H1 (cell line): ENCODE measurements at regions not wholly inside any gene's neighbourhood (a gene's known extent, or its start where the extent isn't known, plus 50 kb on each side); places are given as distances from the start of the nearest gene placed in this dataset.

Experiments used
- CTCF ChIA-PET: fragments of 300-600 bp; sonication (Branson Sonifier 250); formaldehyde crosslinking; loops from one replicate; lab custom pipeline; 2021; ENCODE audit not compliant: partially characterized antibody; lab: Charles Lee
- POLR2A ChIA-PET: fragments of 300-600 bp; sonication (Branson Sonifier 250); formaldehyde crosslinking; loops from one replicate; lab custom pipeline; 2021; ENCODE audit warnings: inconsistent platforms; ENCODE audit not compliant: partially characterized antibody; lab: Charles Lee
- DNase-seq, 2 experiments: peaks; one replicate each; pipeline versions ENCODE4 v3.0.0 to v3.0.0-alpha.2; 2010 to 2022; ENCODE audit warnings: low spot score in 2 of 2, low read depth in 1 of 2, mixed read lengths in 1 of 2
- FAIRE-seq: peaks from 2 replicates; lab custom pipeline; 2011; peaks lifted over from hg19 to GRCh38; lab: Jason Lieb, UNC
- H2AFZ ChIP-seq: 2 replicates; pipeline ENCODE4 v1.8.1; 2012; ENCODE audit warnings: low read length, inconsistent platforms
- H2AK5ac ChIP-seq: 2 replicates; pipeline ENCODE4 v1.6.1; 2013; ENCODE audit warnings: low read depth, low read length
- H2BK120ac ChIP-seq: replicated peaks from 2 replicates; pipeline ENCODE3; 2013; ENCODE audit warnings: low read depth, low read length, inconsistent platforms
- H2BK12ac ChIP-seq: 2 replicates; pipeline ENCODE4 v1.6.1; 2013; ENCODE audit warnings: low read depth, low read length
- H2BK15ac ChIP-seq: 2 replicates; pipeline ENCODE4 v1.6.1; 2013; ENCODE audit warnings: low read length
- H2BK20ac ChIP-seq: 2 replicates; pipeline ENCODE4 v1.6.1; 2013; ENCODE audit warnings: low read length
- H2BK5ac ChIP-seq: 2 replicates; pipeline ENCODE4 v1.6.1; 2013; ENCODE audit warnings: low read depth, low read length
- H3K14ac ChIP-seq: 2 replicates; pipeline ENCODE4 v1.6.1; 2013; ENCODE audit warnings: inconsistent platforms; ENCODE audit not compliant: insufficient read length
- H3K18ac ChIP-seq: 2 replicates; pipeline ENCODE4 v1.6.1; 2013; ENCODE audit warnings: low read length; ENCODE audit errors: extremely low read depth
- H3K23ac ChIP-seq: 2 replicates; pipeline ENCODE4 v1.6.1; 2013; ENCODE audit warnings: inconsistent platforms; ENCODE audit not compliant: insufficient read length
- H3K23me2 ChIP-seq: 2 replicates; pipeline ENCODE4 v1.6.1; 2013; ENCODE audit warnings: low read depth, low read length
- H3K27ac ChIP-seq: 2 replicates; pipeline ENCODE4 v1.6.1; 2011; ENCODE audit warnings: low read depth, low read length, inconsistent platforms
- H3K27me3 ChIP-seq, 4 experiments: replicated peaks in 1 of 4; 1 replicate in 1 of 4; 2 replicates in 3 of 4; pipeline versions ENCODE4 v1.6.1 to v1.8.1; 2011 to 2013; ENCODE audit warnings: low read length in 3 of 4, mild to moderate bottlenecking in 3 of 4, inconsistent platforms in 2 of 4, mixed read lengths in 2 of 4, moderate library complexity in 1 of 4; ENCODE audit not compliant: control insufficient read depth in 3 of 4, insufficient read depth in 3 of 4; ENCODE audit errors: extremely low read depth in 1 of 4
- H3K36me3 ChIP-seq, 4 experiments: 2 replicates each; pipeline versions ENCODE4 v1.6.1 to v1.8.1; 2011 to 2013; ENCODE audit warnings: mild to moderate bottlenecking in 4 of 4, low read length in 3 of 4, moderate library complexity in 2 of 4, control low read depth in 1 of 4, inconsistent platforms in 1 of 4; ENCODE audit not compliant: insufficient read depth in 4 of 4, control insufficient read depth in 2 of 4
- H3K4ac ChIP-seq: replicated peaks from 2 replicates; pipeline ENCODE3; 2013; ENCODE audit warnings: low read length, low read depth, mixed read lengths, inconsistent platforms; ENCODE audit not compliant: insufficient read length
- H3K4me1 ChIP-seq, 4 experiments: replicated peaks in 1 of 4; 1 replicate in 1 of 4; 2 replicates in 3 of 4; pipeline versions ENCODE4 v1.6.1 to v1.8.1; 2011 to 2013; ENCODE audit warnings: low read length in 3 of 4, inconsistent platforms in 2 of 4, mixed read lengths in 1 of 4; ENCODE audit not compliant: insufficient read depth in 4 of 4, control insufficient read depth in 3 of 4
- H3K4me2 ChIP-seq, 2 experiments: 2 replicates each; pipeline versions ENCODE4 v1.6.1 to v1.8.1; 2011 to 2013; ENCODE audit warnings: low read depth in 2 of 2, low read length in 2 of 2, control low read depth in 1 of 2, inconsistent platforms in 1 of 2, mild to moderate bottlenecking in 1 of 2; ENCODE audit not compliant: insufficient read depth in 1 of 2
- H3K4me3 ChIP-seq, 4 experiments: fragments of 200-600, 300-600 bp in 1 of 4; sonication (generic), shearing (Covaris generic), sonication (Bioruptor Twin) in 1 of 4; 2 replicates each; pipeline versions ENCODE4 v1.5.1 to v1.8.1; 2011 to 2016; ENCODE audit warnings: low read length in 4 of 4, low read depth in 3 of 4, control low read depth in 2 of 4, inconsistent platforms in 2 of 4, mild to moderate bottlenecking in 2 of 4, mixed read lengths in 1 of 4, moderate library complexity in 1 of 4; ENCODE audit not compliant: insufficient read depth in 2 of 4; ENCODE audit errors: extremely low read depth in 1 of 4
- H3K56ac ChIP-seq: replicated peaks from 2 replicates; pipeline ENCODE3; 2013; ENCODE audit warnings: low read depth, mild to moderate bottlenecking, mixed read lengths, low read length, inconsistent platforms; ENCODE audit not compliant: insufficient read length
- H3K79me1 ChIP-seq: 2 replicates; pipeline ENCODE4 v1.6.1; 2013; ENCODE audit warnings: low read depth, low read length, control low read depth
- H3K79me2 ChIP-seq, 2 experiments: 2 replicates each; pipeline versions ENCODE4 v1.6.1 to v1.8.1; 2012 to 2013; ENCODE audit warnings: low read length in 2 of 2, mild to moderate bottlenecking in 2 of 2, inconsistent platforms in 1 of 2; ENCODE audit not compliant: insufficient read depth in 2 of 2, control insufficient read depth in 1 of 2
- H3K9ac ChIP-seq, 4 experiments: replicated peaks in 1 of 4; 1 replicate in 1 of 4; 2 replicates in 3 of 4; pipeline versions ENCODE4 v1.6.1 to v1.8.1; 2011 to 2013; ENCODE audit warnings: low read depth in 3 of 4, low read length in 3 of 4, control low read depth in 2 of 4, mild to moderate bottlenecking in 2 of 4, moderate library complexity in 2 of 4, inconsistent platforms in 1 of 4; ENCODE audit errors: extremely low read depth in 1 of 4
- H3K9me3 ChIP-seq, 2 experiments: 2 replicates each; pipeline versions ENCODE4 v1.6.1 to v1.8.1; 2012 to 2013; ENCODE audit warnings: mild to moderate bottlenecking in 2 of 2, moderate library complexity in 2 of 2, control low read depth in 1 of 2, inconsistent platforms in 1 of 2, low read depth in 1 of 2, low read length in 1 of 2, mixed read lengths in 1 of 2; ENCODE audit not compliant: insufficient read depth in 2 of 2
- H4K20me1 ChIP-seq, 2 experiments: replicated peaks in 1 of 2; 2 replicates each; pipeline versions ENCODE3 to v1.8.1; 2011 to 2013; ENCODE audit warnings: inconsistent platforms in 2 of 2, low read length in 2 of 2, mild to moderate bottlenecking in 1 of 2; ENCODE audit not compliant: insufficient read depth in 2 of 2, control insufficient read depth in 1 of 2
- H4K5ac ChIP-seq: 2 replicates; pipeline ENCODE4 v1.6.1; 2013; ENCODE audit warnings: low read length, low read depth, mixed read lengths, inconsistent platforms; ENCODE audit not compliant: insufficient read length
- H4K8ac ChIP-seq: 2 replicates; pipeline ENCODE4 v1.8.0; 2013; ENCODE audit warnings: mild to moderate bottlenecking, moderate library complexity, low read length, inconsistent platforms; ENCODE audit not compliant: insufficient read depth; ENCODE audit errors: extremely low read depth
- H4K91ac ChIP-seq: replicated peaks from 2 replicates; pipeline ENCODE3; 2013; ENCODE audit warnings: low read length, mixed read lengths, inconsistent platforms; ENCODE audit not compliant: insufficient read length
- CEBPB ChIP-seq: IDR thresholded peaks from 2 replicates; pipeline ENCODE4 v1.6.1; 2012; ENCODE audit warnings: low read depth, low read length
- CHD1 ChIP-seq: IDR thresholded peaks from 2 replicates; pipeline ENCODE4 v1.6.1; 2012; ENCODE audit warnings: low read depth, low read length, improper control_type of control experiment
- CTBP2 ChIP-seq: IDR thresholded peaks from 2 replicates; pipeline ENCODE4 v1.7.0; 2011; ENCODE audit warnings: borderline replicate concordance, mild to moderate bottlenecking, moderate library complexity, mixed read lengths, low read length; ENCODE audit not compliant: insufficient read depth, insufficient read length
- JUN ChIP-seq: IDR thresholded peaks from 2 replicates; pipeline ENCODE4 v1.6.1; 2011; ENCODE audit warnings: low read depth, mild to moderate bottlenecking, improper control_type of control experiment, low read length
- KDM1A ChIP-seq: fragments of 200-600, 300-600 bp; sonication (generic); IDR thresholded peaks from 2 replicates; pipeline ENCODE4 v1.7.1; 2016; ENCODE audit warnings: mild to moderate bottlenecking, low read length, borderline replicate concordance
- MAX ChIP-seq: IDR thresholded peaks from 2 replicates; pipeline ENCODE4 v1.6.1; 2012; ENCODE audit warnings: inconsistent platforms
- NANOG ChIP-seq: IDR thresholded peaks from 2 replicates; pipeline ENCODE4 v1.6.1; 2011; ENCODE audit warnings: low read length, low read depth, mild to moderate bottlenecking, inconsistent platforms; ENCODE audit not compliant: insufficient read depth, poor library complexity, severe bottlenecking
- POU5F1 ChIP-seq: IDR thresholded peaks from 2 replicates; pipeline ENCODE4 v1.6.1; 2011; ENCODE audit warnings: low read depth, mild to moderate bottlenecking, low read length, moderate library complexity
- SIX5 ChIP-seq: IDR thresholded peaks from 2 replicates; pipeline ENCODE4 v1.6.1; 2011; ENCODE audit warnings: mild to moderate bottlenecking, low read depth, low read length
- SP1 ChIP-seq: IDR thresholded peaks from 2 replicates; pipeline ENCODE4 v1.6.1; 2011; ENCODE audit warnings: low read depth, low read length
- YY1 ChIP-seq: IDR thresholded peaks from 2 replicates; pipeline ENCODE4 v1.6.1; 2011; ENCODE audit warnings: low read depth, mild to moderate bottlenecking, low read length
- WGBS, 2 experiments: shearing (Covaris generic) in 1 of 2; methylation state at CpG; one replicate each; pipeline versions ENCODE4 v1.1.6 to v1.1.7; 2013 to 2015; ENCODE audit warnings: low lambda C conversion rate in 2 of 2, mixed read lengths in 2 of 2, inconsistent platforms in 1 of 2, low coverage in 1 of 2, missing lambda C conversion rate in 1 of 2; ENCODE audit not compliant: insufficient replicate concordance in 2 of 2, insufficient coverage in 1 of 2, insufficient read length in 1 of 2; ENCODE audit errors: extremely low coverage in 1 of 2, missing lambda C conversion rate in 1 of 2; 5-methylcytosine and 5-hydroxymethylcytosine counted together
- TF ChIP-seq, protein P1 (sequence below): IDR thresholded peaks from 2 replicates; pipeline ENCODE4 v1.6.1; 2012; ENCODE audit warnings: low read length, inconsistent platforms

GRCh38 chr12:24038211-24038997 lies 88.9 kb upstream of the SOX5 start:
- no peak overlapping the region for H3K27ac ChIP-seq
- TF ChIP-seq CEBPB (no peak), SP1 (no peak), MAX (no peak), SIX5 (no peak), NANOG (no peak), CTBP2 (no peak), JUN (no peak), KDM1A (no peak), POU5F1 (no peak), YY1 (no peak), CHD1 (no peak)
- TF ChIP-seq, protein P1, sequence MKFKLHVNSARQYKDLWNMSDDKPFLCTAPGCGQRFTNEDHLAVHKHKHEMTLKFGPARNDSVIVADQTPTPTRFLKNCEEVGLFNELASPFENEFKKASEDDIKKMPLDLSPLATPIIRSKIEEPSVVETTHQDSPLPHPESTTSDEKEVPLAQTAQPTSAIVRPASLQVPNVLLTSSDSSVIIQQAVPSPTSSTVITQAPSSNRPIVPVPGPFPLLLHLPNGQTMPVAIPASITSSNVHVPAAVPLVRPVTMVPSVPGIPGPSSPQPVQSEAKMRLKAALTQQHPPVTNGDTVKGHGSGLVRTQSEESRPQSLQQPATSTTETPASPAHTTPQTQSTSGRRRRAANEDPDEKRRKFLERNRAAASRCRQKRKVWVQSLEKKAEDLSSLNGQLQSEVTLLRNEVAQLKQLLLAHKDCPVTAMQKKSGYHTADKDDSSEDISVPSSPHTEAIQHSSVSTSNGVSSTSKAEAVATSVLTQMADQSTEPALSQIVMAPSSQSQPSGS: no peak
- TF ChIP-seq, all 59 proteins: peak for 0
- ChIA-PET POLR2A (no interaction called here), CTCF (no interaction called here)
- FAIRE-seq (peak; percentile 65), DNase-seq (no peak)
- Histone ChIP-seq H2BK15ac (no peak overlapping the region), H3K9ac (no peak overlapping the region), H2BK20ac (no peak overlapping the region), H4K91ac (no peak overlapping the region), H2BK5ac (no peak overlapping the region), H3K4me3 (no peak overlapping the region), H3K56ac (no peak overlapping the region), H2BK12ac (no peak overlapping the region), H3K9me3 (no peaks in the 10 kb centered on the region), H4K20me1 (no peaks in the 10 kb centered on the region), H2AFZ (no peak overlapping the region), H3K4me1 (no peaks in the 10 kb centered on the region; a peak in 1 of 7 replicates), H3K4me2 (no peak overlapping the region), H3K36me3 (no peaks in the 10 kb centered on the region), H4K5ac (no peak overlapping the region), H3K79me2 (no peaks in the 10 kb centered on the region), H3K23ac (no peak overlapping the region), H2BK120ac (no peak overlapping the region), H3K79me1 (no peaks in the 10 kb centered on the region), H3K14ac (no peak overlapping the region), H3K23me2 (no peaks in the 10 kb centered on the region), H4K8ac (no peak overlapping the region), H3K4ac (no peak overlapping the region), H3K18ac (no peak overlapping the region), H2AK5ac (no peak overlapping the region), H3K27me3 (no peaks in the 10 kb centered on the region)
- WGBS, 2 experiments: 78% methylated on average over 6 of the region's 6 CpGs; no CpG with 5 or more reads in 1 of the 2 experiments
